Endodermal cell (in vitro differentiated cells): ENCODE measurements at regions not wholly inside any gene's neighbourhood (a gene's known extent, or its start where the extent isn't known, plus 50 kb on each side); places are given as distances from the start of the nearest gene placed in this dataset.

Experiments used
- DNase-seq: peaks from one replicate; pipeline ENCODE4 v3.0.0-alpha.2; 2017
- H3K27ac ChIP-seq: 2 replicates; pipeline ENCODE4 v1.5.1; 2013; ENCODE audit warnings: mild to moderate bottlenecking, low read depth, low read length, moderate library complexity
- H3K27me3 ChIP-seq: 2 replicates; pipeline ENCODE4 v1.6.1; 2013; ENCODE audit warnings: mild to moderate bottlenecking, low read length, moderate library complexity; ENCODE audit not compliant: insufficient read depth, control insufficient read depth, poor library complexity, severe bottlenecking
- H3K36me3 ChIP-seq: 2 replicates; pipeline ENCODE4 v1.7.0; 2013; ENCODE audit warnings: mild to moderate bottlenecking, low read length, moderate library complexity; ENCODE audit not compliant: control insufficient read depth, insufficient read depth
- H3K4me1 ChIP-seq: one replicate; pipeline ENCODE4 v1.7.0; 2013; ENCODE audit warnings: low read length; ENCODE audit not compliant: control insufficient read depth, insufficient read depth
- H3K4me3 ChIP-seq: 2 replicates; pipeline ENCODE4 v1.5.1; 2013; ENCODE audit warnings: mild to moderate bottlenecking, low read length, moderate library complexity
- H3K9ac ChIP-seq: 2 replicates; pipeline ENCODE4 v1.6.1; 2013; ENCODE audit warnings: mild to moderate bottlenecking, low read length, moderate library complexity; ENCODE audit not compliant: poor library complexity, severe bottlenecking; ENCODE audit errors: extremely low read depth
- H3K9me3 ChIP-seq: 2 replicates; pipeline ENCODE4 v1.6.1; 2013; ENCODE audit warnings: mild to moderate bottlenecking, low read length, moderate library complexity; ENCODE audit not compliant: control insufficient read depth
- H3K27ac Mint-ChIP-seq: 2 replicates; pipeline ENCODE4 v1.8.0; 2020; ENCODE audit warnings: mixed read lengths
- H3K27me3 Mint-ChIP-seq: 2 replicates; pipeline ENCODE4 v1.8.0; 2021; ENCODE audit warnings: mild to moderate bottlenecking, mixed read lengths; ENCODE audit not compliant: insufficient read depth
- H3K36me3 Mint-ChIP-seq: 2 replicates; pipeline ENCODE4 v1.8.0; 2020; ENCODE audit warnings: low read depth, mixed read lengths
- H3K4me1 Mint-ChIP-seq: 2 replicates; pipeline ENCODE4 v1.8.0; 2020; ENCODE audit warnings: mixed read lengths
- H3K4me3 Mint-ChIP-seq: 2 replicates; pipeline ENCODE4 v1.8.0; 2020; ENCODE audit warnings: mild to moderate bottlenecking, moderate library complexity, mixed read lengths
- H3K9me3 Mint-ChIP-seq: 2 replicates; pipeline ENCODE4 v1.8.0; 2020; ENCODE audit warnings: mild to moderate bottlenecking, mixed read lengths
- CTCF ChIP-seq: fragments of 200-600 bp; sonication (generic); conservative IDR thresholded peaks from 2 replicates; pipeline ENCODE4 v1.5.0; 2021; ENCODE audit warnings: antibody characterized with exemption, mild to moderate bottlenecking
- WGBS, 2 experiments: methylation state at CpG; one replicate each; pipeline versions ENCODE4 v1.1.5 to v1.1.7; 2013; ENCODE audit warnings: missing lambda C conversion rate in 2 of 2, mixed read lengths in 1 of 2; ENCODE audit not compliant: insufficient coverage in 1 of 2, insufficient read length in 1 of 2; 5-methylcytosine and 5-hydroxymethylcytosine counted together

GRCh38 chr4:159483110-159483781 is 380.4 kb downstream of the RAPGEF2 start:
- Mint-ChIP-seq H3K4me3 (no peak overlapping the region), H3K36me3 (no peaks in the 10 kb centered on the region), H3K27ac (no peak overlapping the region), H3K9me3 (no peaks in the 10 kb centered on the region), H3K27me3 (no peaks in the 10 kb centered on the region), H3K4me1 (peaks cover 20% of the 10 kb centered on the region)
- DNase-seq: no peak
- Histone ChIP-seq H3K4me3 (no peak overlapping the region), H3K27me3 (peaks cover 10% of the 10 kb centered on the region), H3K36me3 (no peaks in the 10 kb centered on the region), H3K9me3 (no peaks in the 10 kb centered on the region), H3K27ac (no peak overlapping the region), H3K4me1 (peaks cover 4% of the 10 kb centered on the region), H3K9ac (no peak overlapping the region)
- WGBS, 2 experiments: 92 to 100% methylated on average over 3 to 5 of the region's 5 CpGs
- TF ChIP-seq CTCF: no peak

- Mint-ChIP-seq H3K4me1 (peaks cover 20% of the 10 kb centered on the region), H3K36me3 (no peaks in the 10 kb centered on the region), H3K9me3 (no peaks in the 10 kb centered on the region), H3K4me3 (no peak overlapping the region), H3K27me3 (no peaks in the 10 kb centered on the region), H3K27ac (no peak overlapping the region)
- peaks cover 4% of the 10 kb centered on the region for H3K4me1 ChIP-seq
- H3K4me3 ChIP-seq: no peak overlapping the region
- no peak overlapping the region for H3K27ac ChIP-seq
- H3K9me3 ChIP-seq: no peaks in the 10 kb centered on the region
- peak; percentile 31 for TF ChIP-seq CTCF
- no peaks in the 10 kb centered on the region for H3K36me3 ChIP-seq
- DNase-seq: no peak
- WGBS, 2 experiments: 88 to 95% methylated on average over 3 to 6 of the region's 6 CpGs
- H3K9ac ChIP-seq: no peak overlapping the region
- peaks cover 10% of the 10 kb centered on the region for H3K27me3 ChIP-seq
Measured at GRCh38 chr4:159483782-159484741, 381.2 kb downstream of the RAPGEF2 start.

DNA sequence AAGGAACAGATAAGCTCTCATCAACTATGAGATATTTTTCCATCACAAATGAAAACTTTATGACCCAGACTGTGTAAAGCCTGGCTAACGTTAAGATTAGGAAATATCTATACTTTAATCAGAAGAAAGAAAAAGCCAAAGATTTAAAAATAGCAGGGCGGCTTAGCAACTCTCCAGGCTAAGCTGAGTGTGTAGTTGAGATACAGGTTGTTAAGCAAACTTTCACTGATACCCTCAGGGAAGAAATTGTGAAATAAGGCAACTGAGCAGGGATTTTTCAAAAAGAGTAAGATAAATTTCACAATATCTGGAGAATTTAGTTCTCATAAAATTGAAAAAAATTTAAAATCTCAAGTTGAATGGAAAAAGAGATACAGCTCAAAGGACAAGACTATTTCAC is 382.0 kb downstream of the RAPGEF2 start:
- Histone ChIP-seq H3K27ac (no peak overlapping the region), H3K36me3 (no peaks in the 10 kb centered on the region), H3K27me3 (peaks cover 10% of the 10 kb centered on the region), H3K4me3 (no peak overlapping the region), H3K4me1 (peaks cover 4% of the 10 kb centered on the region), H3K9ac (no peak overlapping the region), H3K9me3 (peaks cover 2% of the 10 kb centered on the region)
- TF ChIP-seq CTCF: no peak
- Mint-ChIP-seq H3K9me3 (no peaks in the 10 kb centered on the region), H3K36me3 (no peaks in the 10 kb centered on the region), H3K4me3 (no peak overlapping the region), H3K27ac (no peak overlapping the region), H3K4me1 (peaks cover 20% of the 10 kb centered on the region), H3K27me3 (no peaks in the 10 kb centered on the region)
- 75% methylated on average over 2 of the region's 2 CpGs; no CpG with 5 or more reads in 1 of the 2 experiments for WGBS, 2 experiments
- DNase-seq: no peak
